ENCODE measurements at regions not wholly inside any gene's neighbourhood (a gene's known extent, or its start where the extent isn't known, plus 50 kb on each side); places are given as distances from the start of the nearest gene placed in this dataset.

GRCh38 chr11:27277843-27278242 is 85.2 kb downstream of the CCDC34 start:
- no peak for TF ChIP-seq CTCF (IDR thresholded peaks at IDR 0.05; ENCODE audit: low read depth, low read length)
- DNase-seq (ENCODE audit: extremely low read depth, low read depth) = no peak

GRCh38 chr11:27276141-27276540 is 86.9 kb downstream of the CCDC34 start:
- no peak for TF ChIP-seq CTCF (IDR thresholded peaks at IDR 0.05; ENCODE audit: low read depth, low read length)
- no peak for DNase-seq (ENCODE audit: extremely low read depth, low read depth)

- no peak for DNase-seq (ENCODE audit: extremely low read depth, low read depth)
- no peak for TF ChIP-seq CTCF (IDR thresholded peaks at IDR 0.05; ENCODE audit: low read depth, low read length)
These were observed 88.1 kb downstream of the CCDC34 start for GRCh38 chr11:27274854-27275395.

GRCh38 chr11:27266125-27266524 is 96.9 kb downstream of the CCDC34 start:
- DNase-seq (ENCODE audit: extremely low read depth, low read depth) = no peak
- no peak for TF ChIP-seq CTCF (IDR thresholded peaks at IDR 0.05; ENCODE audit: low read depth, low read length)

GRCh38 chr11:27263986-27264385 is 99.0 kb downstream of the CCDC34 start:
- DNase-seq (ENCODE audit: extremely low read depth, low read depth) = no peak
- no peak for TF ChIP-seq CTCF (IDR thresholded peaks at IDR 0.05; ENCODE audit: low read depth, low read length)

- DNase-seq (ENCODE audit: extremely low read depth, low read depth) = no peak
- TF ChIP-seq CTCF (IDR thresholded peaks at IDR 0.05; ENCODE audit: low read depth, low read length) = no peak
These were observed 100.0 kb downstream of the CCDC34 start for GRCh38 chr11:27263046-27263445.

GRCh38 chr11:27255447-27255828 is 107.6 kb downstream of the CCDC34 start:
- DNase-seq (ENCODE audit: extremely low read depth, low read depth) = peak; percentile 54

More at GRCh38 chr11:27255447-27255828, 107.6 kb downstream of the CCDC34 start:
- TF ChIP-seq CTCF (IDR thresholded peaks at IDR 0.05; ENCODE audit: low read depth, low read length) = no peak
